ENCODE measurements at regions not wholly inside any gene's neighbourhood (a gene's known extent, or its start where the extent isn't known, plus 50 kb on each side); places are given as distances from the start of the nearest gene placed in this dataset.

- TF ChIP-seq, protein P1, sequence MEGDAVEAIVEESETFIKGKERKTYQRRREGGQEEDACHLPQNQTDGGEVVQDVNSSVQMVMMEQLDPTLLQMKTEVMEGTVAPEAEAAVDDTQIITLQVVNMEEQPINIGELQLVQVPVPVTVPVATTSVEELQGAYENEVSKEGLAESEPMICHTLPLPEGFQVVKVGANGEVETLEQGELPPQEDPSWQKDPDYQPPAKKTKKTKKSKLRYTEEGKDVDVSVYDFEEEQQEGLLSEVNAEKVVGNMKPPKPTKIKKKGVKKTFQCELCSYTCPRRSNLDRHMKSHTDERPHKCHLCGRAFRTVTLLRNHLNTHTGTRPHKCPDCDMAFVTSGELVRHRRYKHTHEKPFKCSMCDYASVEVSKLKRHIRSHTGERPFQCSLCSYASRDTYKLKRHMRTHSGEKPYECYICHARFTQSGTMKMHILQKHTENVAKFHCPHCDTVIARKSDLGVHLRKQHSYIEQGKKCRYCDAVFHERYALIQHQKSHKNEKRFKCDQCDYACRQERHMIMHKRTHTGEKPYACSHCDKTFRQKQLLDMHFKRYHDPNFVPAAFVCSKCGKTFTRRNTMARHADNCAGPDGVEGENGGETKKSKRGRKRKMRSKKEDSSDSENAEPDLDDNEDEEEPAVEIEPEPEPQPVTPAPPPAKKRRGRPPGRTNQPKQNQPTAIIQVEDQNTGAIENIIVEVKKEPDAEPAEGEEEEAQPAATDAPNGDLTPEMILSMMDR (IDR thresholded peaks at IDR 0.05; ENCODE audit: insufficient read depth, low read length) = no peak
- no peak for TF ChIP-seq POLR2AphosphoS5 (IDR thresholded peaks at IDR 0.05; ENCODE audit: low read depth)
- no peak for TF ChIP-seq REST (IDR thresholded peaks at IDR 0.05; ENCODE audit: insufficient replicate concordance, low read depth)
- TF ChIP-seq SPI1 (IDR thresholded peaks at IDR 0.05; ENCODE audit: borderline replicate concordance, low read depth) = no peak
These were observed 88.0 kb upstream of the SYT13 start for GRCh38 chr11:45374130-45374529.

All from HL-60 (cell line).